HepG2 (cell line): ENCODE measurements at regions not wholly inside any gene's neighbourhood (a gene's known extent, or its start where the extent isn't known, plus 50 kb on each side); places are given as distances from the start of the nearest gene placed in this dataset.

Source experiments
- ATAC-seq: fragments of 200-7000 bp; cut with Tn5 transposase; 3 replicates; pipeline ENCODE4 v1.9.1; 2020; ENCODE audit warnings: mild to moderate bottlenecking, moderate library complexity
- BruUV-seq: library from RNA; stranded (reverse); fragments of 400-500 nt; replicated peaks from 2 replicates; lab custom pipeline; 2021; lab: Mats Ljungman, UMichigan
- CTCF ChIA-PET: fragments of 300-600 bp; formaldehyde crosslinking; extraction: SDS; loops from one replicate; lab custom pipeline; 2021; ENCODE audit warnings: low total read pairs, inconsistent platforms, low intra/inter-chr PET ratio; lab: Yijun Ruan, JAX
- POLR2A ChIA-PET: fragments of 350-600 bp; sonication (Branson Sonifier 250); formaldehyde crosslinking; loops from one replicate; lab custom pipeline; 2020; ENCODE audit warnings: antibody characterized with exemption, inconsistent platforms; lab: Yijun Ruan, JAX
- DNase-seq: peaks from one replicate; pipeline ENCODE4 v3.0.0-alpha.2; 2015; ENCODE audit warnings: low spot score
- FAIRE-seq: peaks from 3 replicates; lab custom pipeline; 2011; peaks lifted over from hg19 to GRCh38; lab: Jason Lieb, UNC
- H2AFZ ChIP-seq: one replicate; pipeline ENCODE4 v1.6.1; 2011; ENCODE audit warnings: low read length, inconsistent platforms
- H3K27ac ChIP-seq: fragments of 300-600 bp; 3 replicates; pipeline ENCODE4 v1.8.0; 2011; ENCODE audit warnings: mixed run types, mild to moderate bottlenecking, mixed read lengths, low read length, inconsistent platforms; ENCODE audit not compliant: insufficient read depth; ENCODE audit errors: extremely low read length
- H3K27me3 ChIP-seq, 2 experiments: fragments of 200-600 bp in 1 of 2; 2 replicates in 1 of 2; 3 replicates in 1 of 2; pipeline versions ENCODE4 v1.6.0 to v1.8.0; 2011; ENCODE audit warnings: low read length in 2 of 2, mild to moderate bottlenecking in 2 of 2, moderate library complexity in 2 of 2, inconsistent platforms in 1 of 2; ENCODE audit not compliant: insufficient read depth in 2 of 2, control insufficient read depth in 1 of 2
- H3K36me3 ChIP-seq, 2 experiments: fragments of 200-600 bp in 1 of 2; replicated peaks in 1 of 2; 2 replicates in 1 of 2; 3 replicates in 1 of 2; pipeline versions ENCODE4 v1.5.1 to v1.8.0; 2011; ENCODE audit warnings: low read length in 2 of 2, inconsistent platforms in 1 of 2; ENCODE audit not compliant: insufficient read depth in 2 of 2, control insufficient read depth in 1 of 2
- H3K4me1 ChIP-seq: 2 replicates; pipeline ENCODE4 v1.5.1; 2012; ENCODE audit warnings: low read length, inconsistent platforms; ENCODE audit not compliant: insufficient read depth
- H3K4me2 ChIP-seq: 2 replicates; pipeline ENCODE4 v1.6.0; 2011; ENCODE audit warnings: low read depth, low read length, inconsistent platforms
- H3K4me3 ChIP-seq, 3 experiments: fragments of 200-600 bp in 1 of 3; sonication (generic), shearing (Covaris generic) in 1 of 3; replicated peaks in 1 of 3; 2 replicates each; pipeline ENCODE4 v1.5.1; 2011 to 2016; ENCODE audit warnings: low read length in 3 of 3, inconsistent platforms in 2 of 3, low read depth in 2 of 3, mild to moderate bottlenecking in 2 of 3, control low read depth in 1 of 3, mixed read lengths in 1 of 3; ENCODE audit not compliant: insufficient read depth in 1 of 3
- H3K79me2 ChIP-seq: one replicate; pipeline ENCODE4 v1.6.1; 2011; ENCODE audit warnings: low read length, inconsistent platforms; ENCODE audit not compliant: insufficient read depth
- H3K9ac ChIP-seq: 2 replicates; pipeline ENCODE4 v1.6.0; 2011; ENCODE audit warnings: mild to moderate bottlenecking, low read depth, low read length, inconsistent platforms; ENCODE audit not compliant: insufficient read depth
- H3K9me3 ChIP-seq: 2 replicates; pipeline ENCODE4 v1.5.1; 2012; ENCODE audit warnings: mild to moderate bottlenecking, low read length
- H4K20me1 ChIP-seq: 2 replicates; pipeline ENCODE4 v1.6.0; 2011; ENCODE audit warnings: inconsistent platforms, mild to moderate bottlenecking, low read length, moderate library complexity; ENCODE audit not compliant: insufficient read depth
- CEBPG ChIP-seq: IDR thresholded peaks from 2 replicates; pipeline ENCODE4 v1.6.1; 2016
- FIP1L1 ChIP-seq: fragments of 200-400 bp; formaldehyde crosslinking; IDR thresholded peaks from 2 replicates; pipeline ENCODE4 v1.6.1; 2018; ENCODE audit warnings: low read depth, mild to moderate bottlenecking, low read length, moderate library complexity, borderline replicate concordance; ENCODE audit not compliant: insufficient read depth
- HDAC1 ChIP-seq: sonication (generic); formaldehyde crosslinking; IDR thresholded peaks from 2 replicates; pipeline ENCODE4 v1.5.1; 2020; ENCODE audit warnings: mild to moderate bottlenecking, missing genetic modification reagents
- HMGXB4 ChIP-seq, 2 experiments: sonication (generic) in 1 of 2; formaldehyde crosslinking in 1 of 2; IDR thresholded peaks; 2 replicates each; pipeline versions ENCODE4 v1.4.0 to v1.6.1; 2018 to 2020; ENCODE audit warnings: missing genetic modification reagents in 2 of 2, borderline replicate concordance in 1 of 2, low read depth in 1 of 2, mild to moderate bottlenecking in 1 of 2, missing biosample characterization in 1 of 2
- KLF11 ChIP-seq: IDR thresholded peaks from 2 replicates; pipeline ENCODE4 v1.6.1; 2016; ENCODE audit warnings: missing compliant biosample characterization
- NFATC3 ChIP-seq: sonication (generic); formaldehyde crosslinking; IDR thresholded peaks from 2 replicates; pipeline ENCODE4 v1.5.1; 2020; ENCODE audit warnings: mild to moderate bottlenecking, missing genetic modification reagents
- YEATS4 ChIP-seq: sonication (generic); formaldehyde crosslinking; IDR thresholded peaks from 2 replicates; pipeline ENCODE4 v1.4.0; 2020; ENCODE audit warnings: missing genetic modification reagents, borderline replicate concordance
- ZBTB26 ChIP-seq: IDR thresholded peaks from 2 replicates; pipeline ENCODE4 v1.6.1; 2016; ENCODE audit warnings: missing compliant biosample characterization, missing genetic modification reagents, borderline replicate concordance
- ZNF142 ChIP-seq: sonication (generic); formaldehyde crosslinking; IDR thresholded peaks from 2 replicates; pipeline ENCODE4 v1.4.0; 2020; ENCODE audit warnings: missing genetic modification reagents
- ZNF550 ChIP-seq: sonication (generic); formaldehyde crosslinking; IDR thresholded peaks from 2 replicates; pipeline ENCODE4 v1.4.0; 2020; ENCODE audit warnings: mild to moderate bottlenecking, missing genetic modification reagents, borderline replicate concordance
- ZSCAN22 ChIP-seq: sonication (generic); formaldehyde crosslinking; IDR thresholded peaks from 2 replicates; pipeline ENCODE4 v1.4.0; 2020; ENCODE audit warnings: mild to moderate bottlenecking, missing genetic modification reagents
- WGBS: methylation state at CpG from one replicate; pipeline ENCODE4 v1.1.6; 2017; ENCODE audit warnings: low lambda C conversion rate; 5-methylcytosine and 5-hydroxymethylcytosine counted together
- in situ Hi-C: cut with HindIII; loops from 2 replicates; pipeline ENCODE4 v1.10.0; 2017; ENCODE audit warnings: low pct_unique_long_range_greater_than_20kb; ENCODE audit not compliant: extremely low pct_ligation_motif_present
- intact Hi-C: fragments of 100-400 bp; cut with micrococcal nuclease; formaldehyde crosslinking; loops from one replicate; pipeline ENCODE4 v1.10.0; 2022; ENCODE audit not compliant: unreplicated experiment

DNA sequence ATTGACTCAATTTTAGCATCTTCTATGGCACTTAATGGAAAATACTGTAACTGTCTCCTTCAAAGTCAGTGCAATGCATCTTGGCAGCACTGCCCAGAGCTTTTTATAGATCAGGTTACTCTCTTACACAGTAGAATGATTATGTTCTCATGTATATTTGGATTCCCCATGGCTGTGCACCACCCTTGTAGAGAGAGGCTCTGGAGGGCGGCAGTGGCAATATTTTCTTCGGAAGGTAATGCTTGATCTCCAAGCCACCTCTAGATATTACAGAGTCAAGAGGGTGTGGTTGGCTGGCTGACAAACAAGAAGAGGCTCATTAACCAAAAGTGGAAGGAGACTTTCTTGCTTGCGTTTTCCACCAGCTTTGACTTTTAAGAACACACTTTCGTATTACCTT lies 72.8 kb upstream of the ARSJ start:
- no TSS peak for BruUV-seq
- H3K9ac ChIP-seq: no peak overlapping the region
- H3K4me1 ChIP-seq: peaks cover 2% of the 10 kb centered on the region; the same call in 1 of the 2 replicates
- H3K79me2 ChIP-seq: no peaks in the 10 kb centered on the region
- no peaks in the 10 kb centered on the region for H3K27me3 ChIP-seq
- no peak overlapping the region for H2AFZ ChIP-seq
- FAIRE-seq: no peak
- WGBS: 53% methylated on average over 4 of the region's 4 CpGs
- no peak for ATAC-seq
- intact Hi-C loops: no loop called here
- H4K20me1 ChIP-seq: no peaks in the 10 kb centered on the region
- H3K9me3 ChIP-seq: no peaks in the 10 kb centered on the region
- H3K36me3 ChIP-seq: no peaks in the 10 kb centered on the region
- H3K4me3 ChIP-seq: no peak overlapping the region
- CTCF ChIA-PET: no interaction called here
- in situ Hi-C loops: no loop called here
- TF ChIP-seq NFATC3 (CRISPR knock-in tag) (no peak), ZNF550 (CRISPR knock-in tag) (no peak), FIP1L1 (no peak), YEATS4 (no peak), ZSCAN22 (CRISPR knock-in tag) (no peak), ZBTB26 (CRISPR knock-in tag) (no peak), CEBPG (CRISPR knock-in tag) (no peak)
- no peak for DNase-seq
- POLR2A ChIA-PET: no interaction called here
- no peak overlapping the region for H3K27ac ChIP-seq
- no peak overlapping the region for H3K4me2 ChIP-seq

- H3K4me3 ChIP-seq: no peak overlapping the region
- no peak for DNase-seq
- H3K9me3 ChIP-seq: no peaks in the 10 kb centered on the region
- no peaks in the 10 kb centered on the region for H3K36me3 ChIP-seq
- no peak overlapping the region for H3K9ac ChIP-seq
- H3K4me1 ChIP-seq: peaks cover 10% of the 10 kb centered on the region; the same call in 1 of the 2 replicates
- no peak overlapping the region for H3K27ac ChIP-seq
- H3K4me2 ChIP-seq: no peak overlapping the region
- BruUV-seq: no TSS peak
- H2AFZ ChIP-seq: no peak overlapping the region
- no peak for FAIRE-seq
- ATAC-seq: no peak
- no peaks in the 10 kb centered on the region for H3K79me2 ChIP-seq
- 46% methylated on average over 5 of the region's 5 CpGs for WGBS
- intact Hi-C loops (no loop called here), in situ Hi-C loops (no loop called here)
- no peaks in the 10 kb centered on the region for H4K20me1 ChIP-seq
- CTCF ChIA-PET: no interaction called here
- POLR2A ChIA-PET: no interaction called here
- H3K27me3 ChIP-seq: no peaks in the 10 kb centered on the region
- TF ChIP-seq ZNF142 (no peak), KLF11 (no peak), HMGXB4 (CRISPR knock-in tag; IDR thresholded peaks at IDR 0.05; ENCODE audit: borderline replicate concordance in 1 of 2, low read depth in 1 of 2) (no peak), HDAC1 (CRISPR knock-in tag) (no peak)
Observed at GRCh38 chr4:114056599-114056998, 77.2 kb upstream of the ARSJ start.
